Hematopoietic multipotent progenitor cell treated with erythropoietin and hydrocortisone succinate and interleukin-3 and kit ligand, for 6 days (in vitro differentiated cells): ENCODE measurements at regions not wholly inside any gene's neighbourhood (a gene's known extent, or its start where the extent isn't known, plus 50 kb on each side); places are given as distances from the start of the nearest gene placed in this dataset.
"Not testable (repeated sequence)": the region's sequence is repeated elsewhere in the genome, so short reads cannot be mapped to it uniquely, and the experiment has no call there.

Source experiments
- DNase-seq: peaks from one replicate; pipeline ENCODE4 v3.0.0-alpha.2; 2015

DNA sequence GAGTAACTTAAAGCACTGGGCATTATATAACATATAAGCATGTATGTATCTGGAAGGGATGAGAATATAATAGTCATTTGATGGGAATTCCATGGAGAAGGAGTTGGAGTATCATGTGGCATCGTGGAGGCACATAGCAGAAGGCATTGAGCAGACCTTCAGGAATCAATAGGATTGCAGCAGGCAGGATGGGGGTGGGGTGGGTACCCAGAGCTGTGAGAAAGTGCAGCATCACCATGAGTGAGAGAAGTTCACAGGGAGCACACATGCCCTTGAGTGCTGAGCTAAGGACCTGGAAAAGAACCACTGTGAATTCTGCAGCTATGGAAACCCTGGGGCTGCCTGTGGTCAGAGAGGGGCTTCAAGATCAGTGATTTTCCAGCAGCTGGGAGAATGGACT is 57.3 kb downstream of the MED10 start:
- peak; percentile 4 for DNase-seq

DNA sequence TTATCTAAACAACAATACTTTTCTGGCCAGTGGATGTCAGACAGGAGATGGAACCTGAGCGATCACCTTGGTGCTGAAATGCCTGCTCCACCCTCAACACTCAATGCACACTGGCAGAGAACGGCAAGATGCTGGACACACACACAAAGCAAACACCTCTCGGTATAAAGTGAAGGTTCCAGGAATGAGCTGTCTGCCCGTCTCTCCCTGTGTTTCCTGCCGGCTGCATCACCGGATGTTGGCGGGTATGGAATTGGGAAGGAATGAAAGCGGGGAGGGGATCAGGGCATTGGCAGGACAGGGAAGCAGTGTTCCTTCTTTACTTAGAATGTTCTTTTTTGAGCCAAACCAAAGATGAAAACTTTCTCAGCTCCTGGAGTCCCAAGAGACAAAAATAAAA is 59.2 kb downstream of the MED10 start:
- DNase-seq = no peak

DNA sequence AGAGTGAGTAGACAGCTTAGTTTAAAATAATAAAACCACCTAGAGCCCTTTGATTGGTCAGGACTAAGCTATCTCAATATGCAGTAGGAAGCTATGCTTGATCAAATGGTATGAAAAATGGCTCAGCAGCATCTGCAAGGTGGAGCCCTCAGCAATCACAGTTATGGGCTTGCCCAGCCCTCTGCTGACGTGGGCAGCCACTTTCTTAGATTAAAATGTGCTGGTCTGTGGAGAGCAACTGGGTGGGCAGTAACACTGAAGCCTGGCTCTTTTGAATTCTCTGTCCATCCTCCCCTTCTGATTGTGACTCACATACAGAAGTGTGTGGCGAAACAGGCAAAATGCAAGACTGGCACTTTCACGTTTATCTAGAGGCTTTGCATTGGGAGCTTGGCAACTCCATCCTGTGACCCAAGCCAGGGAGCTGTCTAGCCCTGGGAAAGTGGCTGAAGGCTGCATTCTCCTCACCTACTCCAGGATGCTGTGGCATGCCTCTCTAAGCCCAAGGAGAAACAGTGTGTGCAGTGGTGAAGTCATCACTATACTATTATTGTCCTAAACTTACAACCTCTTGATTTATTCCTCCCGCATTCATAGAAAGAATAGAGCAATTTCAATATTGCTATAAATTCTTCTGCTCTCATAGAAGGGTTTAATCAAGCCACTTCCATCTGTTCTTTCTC is 61.1 kb downstream of the MED10 start:
- DNase-seq = no peak

DNA sequence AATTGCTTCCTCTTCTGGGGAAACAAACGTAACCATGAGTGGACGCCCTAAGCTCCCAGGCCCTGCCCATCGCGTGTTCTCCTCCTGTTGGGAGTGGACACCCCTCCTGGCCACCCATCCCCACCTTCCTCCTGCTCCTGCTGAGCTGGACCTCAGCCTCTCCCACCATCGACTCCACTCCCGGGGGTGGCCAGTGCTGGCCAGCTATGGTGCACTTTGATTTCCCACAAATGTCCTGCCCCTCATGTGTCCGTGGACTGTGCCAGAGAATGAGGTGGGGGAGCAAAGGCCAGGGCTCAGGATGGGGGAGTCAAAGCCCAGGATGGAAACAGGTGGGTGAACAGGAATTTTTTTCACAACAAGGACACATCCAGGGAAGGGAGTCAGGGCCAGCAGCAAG is 62.8 kb downstream of the MED10 start:
- no peak for DNase-seq

DNA sequence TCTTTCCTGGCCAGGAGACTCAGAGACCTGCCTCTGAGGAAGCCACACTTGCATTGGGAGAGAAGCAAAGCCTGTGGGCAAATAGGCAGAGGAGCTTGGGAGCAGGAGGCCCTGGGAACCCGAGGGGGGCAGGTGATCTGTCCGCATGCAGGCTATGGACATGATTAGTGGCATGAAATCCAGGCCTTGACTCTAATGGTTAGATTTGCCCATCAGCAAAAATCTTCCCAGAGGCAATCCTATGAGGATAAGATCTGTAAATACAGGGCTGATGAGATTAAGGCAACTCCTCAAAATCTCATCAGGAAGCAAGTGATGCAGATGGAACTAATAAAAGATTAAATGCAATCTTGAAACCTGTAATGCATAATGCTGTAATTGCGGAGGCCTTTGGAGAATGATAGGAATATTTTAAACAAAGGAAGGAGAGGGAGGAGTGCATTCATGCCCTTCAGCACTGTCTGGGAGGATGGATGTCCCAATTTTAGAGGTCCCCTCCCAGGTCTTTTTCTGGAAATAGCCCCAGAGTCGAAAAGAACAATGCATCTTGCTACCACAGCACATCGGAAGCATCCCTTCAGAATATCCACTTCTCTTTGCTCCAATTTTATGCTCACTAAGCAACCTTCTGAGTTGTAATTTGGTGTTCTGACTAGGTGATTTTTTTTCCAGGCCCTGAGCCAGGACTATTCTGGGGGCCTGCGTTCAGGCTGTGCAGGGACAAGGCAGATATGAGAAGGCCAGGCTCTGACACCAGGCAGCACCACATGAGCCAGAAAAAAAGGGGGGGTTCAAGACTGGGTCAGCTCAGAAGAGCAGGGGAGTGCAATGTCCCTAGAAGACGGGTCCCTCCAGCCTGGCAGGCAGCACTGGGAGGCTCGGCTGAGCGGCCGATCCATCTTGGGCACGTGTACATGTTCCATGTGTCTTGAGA is 66.5 kb downstream of the MED10 start:
- no peak for DNase-seq

DNA sequence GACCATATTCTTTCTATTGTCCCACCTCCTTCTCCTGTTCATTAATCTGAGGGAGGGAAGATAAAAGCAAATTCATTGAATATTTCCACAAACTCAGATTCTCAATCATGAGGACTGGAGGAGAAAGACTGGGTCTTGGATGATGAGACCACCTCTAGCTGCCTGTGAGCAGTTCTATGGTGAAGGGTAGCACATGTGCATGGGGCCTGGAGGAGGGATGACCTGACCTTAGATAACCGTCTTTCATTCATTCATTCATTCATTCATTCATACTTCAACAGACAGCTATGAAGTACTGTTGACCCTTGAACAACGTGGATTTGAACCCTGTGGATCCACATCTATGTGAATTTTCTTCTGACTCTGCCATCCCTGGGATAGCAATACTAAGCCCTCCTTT is 68.4 kb downstream of the MED10 start:
- no peak for DNase-seq

- no peak for DNase-seq
Measured at GRCh38 chr5:6308683-6309082, 69.7 kb downstream of the MED10 start.

DNA sequence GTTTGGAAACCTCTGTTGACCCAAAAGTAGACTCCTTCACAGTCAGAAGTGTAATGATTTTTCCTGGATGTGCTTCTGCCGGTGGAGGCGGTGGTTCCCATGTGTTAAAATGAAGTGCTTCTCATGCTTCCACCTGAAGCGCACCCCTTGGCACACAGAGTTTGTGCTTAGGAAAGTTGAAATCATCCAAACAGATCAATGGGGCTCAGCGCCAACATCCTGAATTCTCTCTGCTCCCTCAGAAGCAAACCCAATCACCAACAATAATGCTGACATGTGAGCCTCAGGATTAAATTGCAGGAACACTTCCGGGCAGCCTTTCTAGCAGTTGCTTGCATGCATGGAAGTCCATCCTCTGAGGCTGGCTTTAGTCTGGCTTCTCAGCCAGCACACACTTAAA is 71.0 kb downstream of the MED10 start:
- DNase-seq = no peak

GRCh38 chr5:6305853-6306252 is 72.5 kb downstream of the MED10 start:
- no peak for DNase-seq

DNA sequence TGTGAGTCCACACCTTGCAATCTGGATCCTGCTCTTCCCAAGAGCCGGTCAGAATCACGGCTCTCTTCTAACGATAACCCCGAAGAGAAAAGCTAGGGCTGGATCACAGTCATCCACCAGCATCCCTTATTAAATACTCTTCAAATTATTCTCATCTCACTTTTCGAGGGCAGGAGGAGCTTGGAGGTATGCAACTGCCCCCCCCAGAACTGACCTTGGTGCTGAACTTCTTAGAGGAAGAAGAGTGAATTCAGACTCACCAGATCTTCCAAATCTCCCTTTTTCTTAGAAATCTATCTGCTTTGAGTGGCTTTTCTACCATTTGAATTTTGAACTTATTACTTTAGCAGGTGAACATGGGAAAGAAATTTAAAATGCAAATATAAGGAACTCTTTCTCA is 75.7 kb downstream of the MED10 start:
- DNase-seq = peak; percentile 28

DNA sequence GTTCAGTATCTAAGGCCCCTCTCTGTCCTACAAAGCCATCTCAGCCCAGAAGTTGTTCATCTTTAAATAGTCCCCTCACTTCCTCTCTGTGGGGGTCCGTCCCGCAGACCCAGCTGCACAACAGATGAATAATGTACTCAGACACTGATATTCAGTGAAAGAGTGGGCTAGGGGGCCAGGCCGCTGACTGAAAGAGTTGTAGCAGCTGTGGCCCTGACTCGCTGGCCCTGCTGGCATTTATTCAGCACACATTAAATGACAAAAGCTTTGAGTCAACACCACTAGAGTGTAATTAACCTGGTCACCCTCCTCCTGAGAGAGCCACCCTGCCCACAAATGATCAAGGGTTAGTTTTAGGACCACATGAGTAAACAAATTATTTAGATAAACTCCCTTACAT is 76.3 kb downstream of the MED10 start:
- no peak for DNase-seq

DNA sequence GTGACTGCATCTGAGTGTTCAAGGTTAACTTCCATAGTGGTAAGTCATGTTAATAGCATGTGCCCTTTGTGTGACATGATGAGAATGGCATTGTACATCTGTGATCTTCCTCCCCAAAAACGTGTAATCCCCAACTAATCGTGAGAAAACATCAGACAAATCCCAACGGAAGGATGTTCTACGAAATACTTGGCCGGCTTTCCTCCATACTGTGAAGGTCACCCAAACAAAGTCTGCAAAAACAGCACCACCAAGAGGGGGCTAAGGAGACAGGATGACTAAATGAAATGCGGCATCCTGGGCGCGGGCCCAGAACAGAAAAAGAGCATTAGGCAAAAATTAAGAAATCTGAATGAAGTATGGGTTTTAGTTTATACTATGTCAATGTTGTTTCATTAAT is 81.8 kb downstream of the MED10 start:
- DNase-seq = no peak

GRCh38 chr5:6291961-6292360 is 86.4 kb downstream of the MED10 start:
- DNase-seq = peak; percentile 26

GRCh38 chr5:6289239-6289638 is 89.1 kb downstream of the MED10 start:
- DNase-seq = no peak

- DNase-seq = no peak
Measured at GRCh38 chr5:6287176-6287575, 91.2 kb downstream of the MED10 start.

GRCh38 chr5:6286404-6286803 is 91.9 kb downstream of the MED10 start:
- DNase-seq = no peak

DNA sequence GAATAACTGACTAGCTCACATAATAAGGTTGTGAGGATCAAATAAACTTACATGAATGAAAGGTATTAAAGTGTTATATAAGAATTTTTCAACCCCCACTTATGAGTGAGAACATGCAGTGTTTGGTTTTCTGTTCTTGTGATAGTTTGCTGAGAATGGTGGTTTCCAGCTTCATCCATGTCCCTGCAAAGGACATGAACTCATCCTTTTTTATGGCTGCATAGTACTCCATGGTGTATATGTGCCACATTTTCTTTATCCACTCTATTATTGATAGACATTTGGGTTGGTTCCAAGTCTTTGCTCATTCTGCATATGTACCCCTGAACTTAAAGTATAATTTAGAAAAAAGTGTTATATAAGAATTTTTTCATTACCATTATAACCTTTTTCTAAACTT is 93.9 kb downstream of the MED10 start:
- DNase-seq = not testable (repeated sequence)

GRCh38 chr5:6282352-6282751 is 96.0 kb downstream of the MED10 start:
- no peak for DNase-seq

DNA sequence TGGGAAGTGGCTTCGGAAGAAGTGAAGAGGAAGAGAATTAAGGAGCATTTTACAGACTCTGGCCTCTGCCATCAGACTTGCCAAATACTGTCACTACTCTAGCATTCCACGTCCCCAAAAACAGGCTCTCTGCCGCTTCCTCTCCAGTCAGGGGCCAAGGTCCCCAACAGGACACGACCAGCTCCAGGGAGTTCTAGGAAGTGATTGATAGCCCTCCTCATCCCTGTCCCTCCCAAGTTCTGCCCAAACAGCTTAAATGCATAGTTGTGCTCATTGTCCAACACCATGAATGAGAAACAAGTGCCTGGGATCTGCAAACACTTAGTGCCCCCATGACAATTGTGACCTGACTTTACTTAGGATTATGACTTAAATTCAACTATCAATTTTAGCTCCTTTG is 96.5 kb downstream of the MED10 start:
- DNase-seq = no peak

DNA sequence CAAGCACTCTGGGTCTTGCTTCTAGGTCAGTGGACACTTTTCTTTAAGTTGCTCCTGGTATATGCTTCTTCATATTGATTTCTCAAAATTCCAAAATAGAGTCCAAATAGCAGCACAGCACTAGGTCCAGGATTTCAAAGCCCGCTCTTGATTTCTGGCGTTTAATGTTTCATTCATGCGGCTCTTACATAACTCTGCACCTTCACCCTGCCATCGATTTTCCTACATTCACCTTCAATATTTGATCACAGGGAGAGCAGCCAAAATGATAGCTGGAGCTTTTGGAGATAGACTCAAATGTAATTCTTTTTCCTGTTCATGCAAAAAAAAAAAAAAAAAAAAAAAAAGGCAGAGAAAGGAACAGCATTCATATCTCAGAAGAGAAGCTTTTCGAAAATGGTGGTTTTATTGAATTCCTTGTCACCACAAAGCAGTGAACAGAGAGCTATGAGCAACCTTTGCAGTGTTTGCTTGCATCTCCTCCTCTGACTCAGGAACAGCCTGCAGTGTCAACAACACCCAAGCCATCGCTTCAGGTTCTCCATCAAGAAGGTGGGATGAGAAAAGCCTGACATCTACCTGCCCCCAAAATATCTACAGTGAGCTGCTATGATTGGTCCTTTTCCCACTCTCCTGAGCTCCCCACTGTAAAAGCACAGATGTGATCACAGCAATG is 97.8 kb downstream of the MED10 start:
- no peak for DNase-seq

DNA sequence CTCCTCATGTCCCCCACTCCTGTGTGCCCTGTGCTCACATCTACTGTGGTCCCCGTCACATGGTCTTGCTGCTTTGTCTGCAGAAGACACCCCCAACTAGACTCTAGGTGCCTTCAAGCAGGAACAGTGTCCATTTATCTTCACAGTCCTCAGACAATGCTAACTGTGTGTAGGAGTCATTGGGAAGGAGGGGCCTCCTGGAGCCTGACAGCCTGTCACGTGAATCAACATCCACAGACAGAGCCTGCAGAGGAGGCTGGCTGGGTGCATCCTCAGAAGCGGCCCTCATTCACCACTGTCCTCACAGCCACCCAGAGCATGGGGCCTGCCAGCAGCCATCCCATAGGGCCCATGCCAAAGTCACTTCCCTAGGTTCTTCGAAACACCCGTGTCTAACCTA is 98.7 kb downstream of the MED10 start:
- no peak for DNase-seq

DNA sequence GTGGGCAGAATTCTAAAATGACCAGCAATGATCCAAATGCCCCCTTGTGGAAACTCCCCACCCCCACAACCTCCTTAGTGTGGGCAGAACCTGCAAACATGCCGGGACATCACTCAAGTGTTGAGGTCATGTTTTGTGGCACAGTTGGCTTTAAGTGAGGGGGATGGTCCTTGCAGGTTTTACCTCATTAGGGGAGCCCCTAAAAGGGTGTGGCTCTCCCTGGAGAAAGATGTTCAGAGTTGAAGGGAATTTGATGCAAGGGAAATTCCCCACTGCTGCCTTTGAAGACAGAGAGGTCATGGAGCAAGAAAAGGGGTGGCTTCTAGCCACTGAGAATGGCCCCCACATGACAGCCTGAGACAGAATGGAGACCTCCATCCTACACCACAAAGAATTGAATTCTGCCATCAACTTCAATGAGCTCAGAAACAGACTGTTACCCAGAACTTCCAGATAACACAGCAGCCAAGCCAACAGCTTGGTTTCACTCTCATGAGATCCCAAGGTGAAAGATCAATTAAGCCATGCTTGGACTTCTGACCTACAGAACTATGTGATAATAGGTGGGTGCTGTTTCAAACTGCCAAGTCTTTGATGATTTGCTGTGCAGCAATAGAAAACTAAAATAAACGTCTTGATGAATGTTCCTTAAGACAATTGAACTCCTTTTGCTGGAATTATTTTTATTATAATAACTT is 103.4 kb downstream of the MED10 start:
- no peak for DNase-seq

GRCh38 chr5:6273749-6274148 is 104.6 kb downstream of the MED10 start:
- no peak for DNase-seq
